ENCODE measurements at regions not wholly inside any gene's neighbourhood (a gene's known extent, or its start where the extent isn't known, plus 50 kb on each side); places are given as distances from the start of the nearest gene placed in this dataset.

- no peak for TF ChIP-seq EZH2 (IDR thresholded peaks at IDR 0.05; ENCODE audit: borderline replicate concordance, insufficient read depth, low read depth, low read length, poor library complexity, severe bottlenecking)
- TF ChIP-seq CTCF (IDR thresholded peaks at IDR 0.05), result no peak
Measured at GRCh38 chr10:29921071-29921446, 138.3 kb downstream of the JCAD start.

Measured in B cell (primary cell).